ENCODE measurements at regions not wholly inside any gene's neighbourhood (a gene's known extent, or its start where the extent isn't known, plus 50 kb on each side); places are given as distances from the start of the nearest gene placed in this dataset.

DNA sequence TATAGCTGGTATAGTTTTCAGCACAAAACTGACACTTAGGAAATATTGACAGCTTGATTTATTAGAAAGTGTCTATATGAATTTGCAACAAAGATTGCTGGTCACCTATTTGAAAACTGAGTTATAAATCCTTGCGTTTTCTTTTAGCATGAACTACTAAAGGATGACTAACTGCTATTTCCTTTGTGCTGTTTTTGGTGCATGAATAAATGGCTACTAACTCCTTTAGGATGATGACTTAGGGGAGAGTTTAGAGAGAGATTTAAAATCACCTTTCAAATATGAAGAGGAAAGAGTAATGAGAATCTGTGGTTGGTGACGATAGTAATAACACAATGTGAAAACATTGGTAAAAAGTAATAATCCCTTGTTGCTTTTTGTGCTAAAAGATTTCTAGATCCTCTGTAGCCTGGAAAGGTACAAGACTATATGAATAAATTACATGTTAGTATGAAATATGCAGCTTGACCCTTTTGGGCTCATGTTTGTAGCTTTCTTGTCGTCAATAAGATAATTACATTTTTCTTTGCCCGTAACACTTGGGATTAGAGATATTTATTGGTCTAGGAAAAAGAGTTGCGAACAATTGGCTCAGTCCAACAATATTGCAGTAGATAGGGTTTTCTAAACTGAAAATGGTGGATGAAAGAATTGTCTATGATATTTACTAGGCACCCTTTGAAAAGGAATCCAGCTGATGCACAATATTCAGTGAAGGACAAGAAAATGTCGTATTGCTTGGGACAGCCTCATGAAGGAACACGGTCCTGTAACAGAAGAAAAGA lies 453.0 kb downstream of the ADAMTS20 start:
- DNase-seq (ENCODE audit: low read depth in 1 of 2, low spot score in 1 of 2): no peak
- TF ChIP-seq, protein P1, sequence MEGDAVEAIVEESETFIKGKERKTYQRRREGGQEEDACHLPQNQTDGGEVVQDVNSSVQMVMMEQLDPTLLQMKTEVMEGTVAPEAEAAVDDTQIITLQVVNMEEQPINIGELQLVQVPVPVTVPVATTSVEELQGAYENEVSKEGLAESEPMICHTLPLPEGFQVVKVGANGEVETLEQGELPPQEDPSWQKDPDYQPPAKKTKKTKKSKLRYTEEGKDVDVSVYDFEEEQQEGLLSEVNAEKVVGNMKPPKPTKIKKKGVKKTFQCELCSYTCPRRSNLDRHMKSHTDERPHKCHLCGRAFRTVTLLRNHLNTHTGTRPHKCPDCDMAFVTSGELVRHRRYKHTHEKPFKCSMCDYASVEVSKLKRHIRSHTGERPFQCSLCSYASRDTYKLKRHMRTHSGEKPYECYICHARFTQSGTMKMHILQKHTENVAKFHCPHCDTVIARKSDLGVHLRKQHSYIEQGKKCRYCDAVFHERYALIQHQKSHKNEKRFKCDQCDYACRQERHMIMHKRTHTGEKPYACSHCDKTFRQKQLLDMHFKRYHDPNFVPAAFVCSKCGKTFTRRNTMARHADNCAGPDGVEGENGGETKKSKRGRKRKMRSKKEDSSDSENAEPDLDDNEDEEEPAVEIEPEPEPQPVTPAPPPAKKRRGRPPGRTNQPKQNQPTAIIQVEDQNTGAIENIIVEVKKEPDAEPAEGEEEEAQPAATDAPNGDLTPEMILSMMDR (IDR thresholded peaks at IDR 0.05; ENCODE audit: low read depth, low read length): no peak
- no peaks in the 10 kb centered on the region for H3K36me3 ChIP-seq
- peaks cover 10% of the 10 kb centered on the region for H3K4me1 ChIP-seq (ENCODE audit: low read depth)
- H3K4me3 ChIP-seq: no peak overlapping the region
- no peaks in the 10 kb centered on the region for H3K27me3 ChIP-seq
- no peaks in the 10 kb centered on the region for H3K9me3 ChIP-seq (ENCODE audit: low read depth)
- H3K27ac ChIP-seq: no peak overlapping the region

GRCh38 chr12:43098071-43098470 lies 453.9 kb downstream of the ADAMTS20 start:
- no peak for DNase-seq (ENCODE audit: low read depth in 1 of 2, low spot score in 1 of 2)
- Histone ChIP-seq H3K4me1 (ENCODE audit: low read depth) (peaks cover 5% of the 10 kb centered on the region), H3K27ac (no peak overlapping the region), H3K9me3 (ENCODE audit: low read depth) (no peaks in the 10 kb centered on the region), H3K36me3 (no peaks in the 10 kb centered on the region), H3K4me3 (no peak overlapping the region), H3K27me3 (no peaks in the 10 kb centered on the region)
- TF ChIP-seq, protein P1 (IDR thresholded peaks at IDR 0.05; ENCODE audit: low read depth, low read length): no peak

DNA sequence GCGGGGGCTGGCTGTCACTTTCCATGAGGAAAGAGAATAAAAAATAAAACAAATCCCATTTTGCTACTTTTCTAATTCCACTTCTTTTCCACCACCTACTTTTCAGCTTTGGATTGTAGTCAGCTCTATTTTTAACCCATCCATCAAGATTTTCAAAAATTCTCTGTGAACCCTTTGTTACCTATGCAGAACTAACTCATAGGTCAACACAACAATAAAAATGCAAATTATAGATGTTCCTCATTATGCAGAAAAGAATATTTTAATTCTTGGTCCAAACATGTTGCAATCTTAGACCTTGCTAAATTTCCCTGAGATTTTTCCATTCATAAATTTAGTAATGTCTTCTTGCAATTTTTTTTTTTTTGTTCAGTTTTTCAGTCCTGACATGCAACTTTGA lies 454.5 kb downstream of the ADAMTS20 start:
- DNase-seq (ENCODE audit: low read depth in 1 of 2, low spot score in 1 of 2): no peak
- H3K9me3 ChIP-seq (ENCODE audit: low read depth): no peaks in the 10 kb centered on the region
- peaks cover 5% of the 10 kb centered on the region for H3K4me1 ChIP-seq (ENCODE audit: low read depth)
- TF ChIP-seq, protein P1 (IDR thresholded peaks at IDR 0.05; ENCODE audit: low read depth, low read length): no peak
- no peaks in the 10 kb centered on the region for H3K27me3 ChIP-seq
- H3K27ac ChIP-seq: no peak overlapping the region
- H3K4me3 ChIP-seq: no peak overlapping the region
- no peaks in the 10 kb centered on the region for H3K36me3 ChIP-seq

DNA sequence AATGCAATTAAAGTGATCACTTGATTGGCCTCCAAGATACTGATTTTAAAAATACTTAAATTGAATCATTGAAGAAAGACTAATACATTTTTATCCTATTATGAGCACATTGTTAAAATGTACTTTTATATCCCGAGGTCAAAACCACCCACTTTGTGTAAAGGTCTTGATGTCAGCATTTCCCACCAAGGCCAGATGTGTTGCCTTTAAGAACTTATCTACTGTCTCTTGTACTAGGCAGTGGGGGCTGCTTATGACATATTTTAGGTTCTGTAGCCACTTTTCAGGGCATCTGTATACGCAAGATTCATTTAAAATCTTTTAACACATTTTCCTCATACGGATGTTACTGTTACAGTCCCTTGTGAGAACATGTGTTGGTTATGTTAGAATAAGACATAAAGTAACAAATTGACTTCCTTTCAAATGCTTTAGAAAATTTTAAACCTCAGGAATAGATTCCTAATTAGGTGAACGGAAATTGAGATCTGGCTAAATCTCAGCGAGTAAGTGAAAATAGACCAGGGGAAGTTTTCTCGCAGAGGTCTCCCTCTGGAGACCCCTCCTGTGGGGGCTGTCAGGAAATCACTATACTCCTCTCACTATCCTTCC lies 456.2 kb downstream of the ADAMTS20 start:
- Histone ChIP-seq H3K4me3 (no peak overlapping the region), H3K36me3 (no peaks in the 10 kb centered on the region), H3K4me1 (ENCODE audit: low read depth) (peaks cover 5% of the 10 kb centered on the region), H3K9me3 (ENCODE audit: low read depth) (no peaks in the 10 kb centered on the region), H3K27me3 (no peaks in the 10 kb centered on the region), H3K27ac (no peak overlapping the region)
- TF ChIP-seq, protein P1 (IDR thresholded peaks at IDR 0.05; ENCODE audit: low read depth, low read length): no peak
- DNase-seq (ENCODE audit: low read depth in 1 of 2, low spot score in 1 of 2): no peak

GRCh38 chr12:43094886-43095575 lies 457.0 kb downstream of the ADAMTS20 start:
- TF ChIP-seq, protein P1 (IDR thresholded peaks at IDR 0.05; ENCODE audit: low read depth, low read length): no peak
- H3K36me3 ChIP-seq: no peaks in the 10 kb centered on the region
- no peaks in the 10 kb centered on the region for H3K9me3 ChIP-seq (ENCODE audit: low read depth)
- H3K27ac ChIP-seq: no peak overlapping the region
- H3K4me1 ChIP-seq (ENCODE audit: low read depth): peaks cover 5% of the 10 kb centered on the region
- no peaks in the 10 kb centered on the region for H3K27me3 ChIP-seq
- H3K4me3 ChIP-seq: no peak overlapping the region
- peak in 1 of 2 donors; percentile 53 for DNase-seq (ENCODE audit: low read depth in 1 of 2, low spot score in 1 of 2)
